ENCODE measurements at regions not wholly inside any gene's neighbourhood (a gene's known extent, or its start where the extent isn't known, plus 50 kb on each side); places are given as distances from the start of the nearest gene placed in this dataset.

- BruUV-seq (replicated peaks) = no TSS peak
- Histone ChIP-seq H3K36me3 (ENCODE audit: control insufficient read depth in 2 of 2, insufficient read depth in 2 of 2, low read length in 1 of 2) (no peaks in the 10 kb centered on the region), H3K9ac (ENCODE audit: control insufficient read depth, insufficient read depth, low read length) (no peak overlapping the region), H3K9me3 (replicated peaks; ENCODE audit: control insufficient read depth, insufficient read depth, low read length) (no peaks in the 10 kb centered on the region), H2AFZ (ENCODE audit: control insufficient read depth, low read depth, low read length) (no peak overlapping the region), H3K4me2 (ENCODE audit: control insufficient read depth, insufficient read depth) (no peak overlapping the region), H3K4me3 (no peak overlapping the region), H3K79me2 (ENCODE audit: control insufficient read depth, insufficient read depth, low read length) (no peaks in the 10 kb centered on the region), H4K20me1 (ENCODE audit: control insufficient read depth, insufficient read depth) (no peaks in the 10 kb centered on the region), H3K4me1 (ENCODE audit: control insufficient read depth, insufficient read depth, low read length) (no peaks in the 10 kb centered on the region), H3K27me3 (replicated peaks in 1 of 2; ENCODE audit: control insufficient read depth in 2 of 2, insufficient read depth in 2 of 2, low read length in 1 of 2) (no peaks in the 10 kb centered on the region; a peak in 1 of 4 replicates), H3K27ac (ENCODE audit: control insufficient read depth, insufficient read depth) (no peak overlapping the region)
- FAIRE-seq = no peak
- in situ Hi-C loops (cut with MboI) (no loop called here), intact Hi-C loops (cut with micrococcal nuclease; ENCODE audit: unreplicated experiment) (no loop called here)
- ChIA-PET RAD21 (ENCODE audit: unreplicated experiment) (no interaction called here), POLR2A (no interaction called here), SMC1A (ENCODE audit: uncharacterized antibody, unreplicated experiment) (no interaction called here), CTCF (no interaction called here)
- DNase-seq (ENCODE audit: low read depth, low spot score) = no peak
- TF ChIP-seq ASH2L (IDR thresholded peaks at IDR 0.05; ENCODE audit: borderline replicate concordance, low read depth) (no peak), PKNOX1 (IDR thresholded peaks at IDR 0.05) (no peak), ZSCAN29 (IDR thresholded peaks at IDR 0.05) (no peak), POLR2A (IDR thresholded peaks at IDR 0.05; ENCODE audit: low read depth, low read length) (no peak), TCF12 (IDR thresholded peaks at IDR 0.05; ENCODE audit: low read depth, low read length) (no peak), BHLHE40 (IDR thresholded peaks at IDR 0.05; ENCODE audit: borderline replicate concordance in 1 of 2, low read depth in 2 of 2, low read length in 1 of 2) (no peak), CEBPZ (IDR thresholded peaks at IDR 0.05; ENCODE audit: low read depth, low read length) (no peak), CTCF (IDR thresholded peaks at IDR 0.05 in 2 of 3, conservative IDR thresholded peaks at IDR 0.05 in 1 of 3; ENCODE audit: control insufficient read depth in 2 of 3, extremely low read depth in 1 of 3, insufficient read depth in 1 of 3, low read depth in 3 of 3, low read length in 3 of 3) (no peak), HCFC1 (IDR thresholded peaks at IDR 0.05; ENCODE audit: low read length) (no peak), RAD51 (IDR thresholded peaks at IDR 0.05) (no peak), NRF1 (conservative IDR thresholded peaks at IDR 0.05; ENCODE audit: low read depth, low read length) (no peak), PRDM15 (CRISPR knock-in tag; IDR thresholded peaks at IDR 0.05) (no peak)
- WGBS (ENCODE audit: insufficient coverage, insufficient replicate concordance, low lambda C conversion rate, missing lambda C conversion rate) = 86% methylated on average over 34 of the region's 41 CpGs
- no peak for ATAC-seq
Measured at GRCh38 chr11:129618046-129618569, 197.5 kb upstream of the TMEM45B start.
